ENCODE measurements at regions not wholly inside any gene's neighbourhood (a gene's known extent, or its start where the extent isn't known, plus 50 kb on each side); places are given as distances from the start of the nearest gene placed in this dataset.
"Not testable (repeated sequence)": the region's sequence is repeated elsewhere in the genome, so short reads cannot be mapped to it uniquely, and the experiment has no call there.

- intact Hi-C loops (cut with micrococcal nuclease), result no loop called here
- DNase-seq (no peak), ATAC-seq (no peak)
Observed at GRCh38 chr2:77578354-77578753, 56.2 kb upstream of the LRRTM4 start.

GRCh38 chr2:77579076-77579769, 57.0 kb upstream of the LRRTM4 start:
- ATAC-seq, result no peak
- no peak for DNase-seq
- intact Hi-C loops (cut with micrococcal nuclease), result no loop called here

DNA sequence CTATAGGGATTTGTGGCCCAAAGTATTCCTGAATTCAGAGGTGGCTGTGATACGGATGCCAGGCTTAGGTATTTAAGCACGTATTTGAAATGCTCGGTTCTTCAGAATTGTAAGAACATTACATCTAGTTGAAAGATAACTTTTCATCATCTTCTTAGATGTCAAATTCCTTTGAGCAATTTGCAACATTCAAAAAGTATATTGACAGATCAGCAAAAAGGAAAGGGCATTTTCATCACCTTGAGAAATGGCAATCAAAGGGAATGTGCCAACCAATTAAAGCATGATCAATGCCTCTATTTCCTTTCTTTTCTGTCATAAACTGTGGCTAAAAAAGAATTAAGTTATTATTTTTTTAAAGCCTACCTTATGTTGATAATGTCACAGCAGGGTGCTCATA, 66.3 kb upstream of the LRRTM4 start:
- intact Hi-C loops (cut with micrococcal nuclease), result no loop called here
- ATAC-seq, result no peak

GRCh38 chr2:77590298-77590917, 68.2 kb upstream of the LRRTM4 start:
- intact Hi-C loops (cut with micrococcal nuclease), result no loop called here
- no peak for DNase-seq
- no peak for ATAC-seq

More for the DNA sequence above, 66.3 kb upstream of the LRRTM4 start:
- DNase-seq, result no peak

- intact Hi-C loops (cut with micrococcal nuclease); DNase-seq; ATAC-seq: not testable (repeated sequence)
Observed at GRCh38 chr2:77592955-77593354, 70.8 kb upstream of the LRRTM4 start.

GRCh38 chr2:77602771-77603170, 80.6 kb upstream of the LRRTM4 start:
- intact Hi-C loops (cut with micrococcal nuclease), result no loop called here
- ATAC-seq (no peak), DNase-seq (no peak)

DNA sequence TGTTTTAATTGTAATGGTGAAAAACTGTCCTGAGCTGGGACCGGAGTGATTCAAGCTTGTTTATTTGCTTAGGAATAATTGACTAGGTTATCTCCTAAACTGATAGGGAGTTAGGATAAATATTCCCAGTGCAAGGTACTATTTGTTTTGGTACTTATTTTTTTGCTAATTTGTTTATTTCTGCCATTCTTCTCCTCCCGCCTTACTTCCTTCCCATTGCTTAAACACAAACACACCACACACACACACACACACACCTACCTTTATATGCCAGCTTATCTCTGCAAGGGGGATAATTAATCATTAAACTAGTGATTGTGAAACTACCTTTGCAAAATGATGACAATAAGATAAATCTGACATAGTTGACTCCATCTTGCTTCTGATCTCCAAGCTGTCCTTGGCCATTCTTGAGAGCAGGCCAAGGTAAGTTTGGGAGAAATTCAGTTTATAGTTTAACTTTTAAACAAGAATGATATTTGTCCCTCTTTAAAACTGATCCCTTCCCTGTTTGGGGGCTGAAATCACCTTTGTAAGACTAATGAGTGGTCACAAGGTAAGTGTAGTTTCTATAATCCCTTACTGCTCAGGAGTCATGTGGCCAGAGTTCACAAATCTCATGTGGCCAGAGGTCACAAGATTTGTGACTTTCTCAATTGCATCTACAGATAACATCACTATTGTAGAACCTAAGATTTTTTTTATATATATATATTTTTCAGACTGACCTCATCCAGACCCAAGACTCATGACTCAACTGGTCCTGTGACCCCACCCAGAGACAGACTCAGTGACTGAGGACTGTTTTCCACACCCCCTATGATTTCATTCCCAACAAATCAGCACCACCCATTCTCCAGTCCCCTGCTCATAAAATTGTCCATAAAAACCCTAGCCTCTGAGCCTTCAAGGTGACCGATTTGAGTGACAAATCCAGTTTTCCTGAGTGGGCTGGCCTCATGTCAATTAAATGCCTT, 83.1 kb upstream of the LRRTM4 start:
- intact Hi-C loops (cut with micrococcal nuclease), result no loop called here
- ATAC-seq, result no peak
- no peak for DNase-seq

- intact Hi-C loops (cut with micrococcal nuclease), result no loop called here
- ATAC-seq (no peak), DNase-seq (no peak)
Observed at GRCh38 chr2:77608510-77608909, 86.3 kb upstream of the LRRTM4 start.

DNA sequence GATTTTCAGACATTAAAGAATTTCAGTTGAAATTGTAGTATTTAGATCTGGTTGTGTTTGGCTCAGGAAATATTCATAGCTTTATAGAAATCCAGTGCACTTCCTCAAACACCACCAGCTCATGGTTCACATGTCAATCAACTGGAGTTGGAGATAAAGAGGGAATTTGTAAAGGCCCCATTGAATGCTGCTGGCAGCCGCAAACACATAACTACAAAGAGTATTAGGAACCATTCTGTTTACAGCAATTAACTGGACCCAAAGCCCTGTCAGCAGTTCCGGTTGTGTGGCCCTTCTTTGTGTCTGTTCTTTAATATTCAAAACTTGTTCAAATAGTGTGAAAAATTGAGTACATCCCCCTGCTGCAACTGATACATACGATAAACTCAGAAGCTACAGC, 107.4 kb upstream of the LRRTM4 start:
- intact Hi-C loops (cut with micrococcal nuclease), result no loop called here
- ATAC-seq (no peak), DNase-seq (no peak)

DNA sequence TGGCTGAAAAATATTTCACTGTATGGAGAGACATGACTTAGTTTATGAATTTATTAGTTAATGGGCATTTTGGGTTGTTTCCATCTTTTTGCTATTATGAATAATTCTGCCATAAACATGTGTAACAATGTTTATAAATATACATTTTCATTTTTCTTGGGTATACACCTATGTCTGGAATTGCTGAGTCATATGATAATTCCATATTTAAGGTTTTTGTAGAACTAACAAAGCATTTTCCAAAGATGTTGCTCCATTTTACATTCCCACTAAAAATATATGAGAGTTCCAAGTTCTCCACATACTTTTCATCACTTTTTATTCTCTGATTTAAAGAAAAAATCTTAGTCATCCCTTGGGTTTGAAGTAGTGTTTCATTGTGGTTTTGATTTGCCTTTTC, 108.8 kb upstream of the LRRTM4 start:
- intact Hi-C loops (cut with micrococcal nuclease), result no loop called here
- DNase-seq (no peak), ATAC-seq (no peak)

- intact Hi-C loops (cut with micrococcal nuclease), result no loop called here
- DNase-seq (no peak), ATAC-seq (no peak)
Observed at GRCh38 chr2:77633601-77634000, 111.4 kb upstream of the LRRTM4 start.

DNA sequence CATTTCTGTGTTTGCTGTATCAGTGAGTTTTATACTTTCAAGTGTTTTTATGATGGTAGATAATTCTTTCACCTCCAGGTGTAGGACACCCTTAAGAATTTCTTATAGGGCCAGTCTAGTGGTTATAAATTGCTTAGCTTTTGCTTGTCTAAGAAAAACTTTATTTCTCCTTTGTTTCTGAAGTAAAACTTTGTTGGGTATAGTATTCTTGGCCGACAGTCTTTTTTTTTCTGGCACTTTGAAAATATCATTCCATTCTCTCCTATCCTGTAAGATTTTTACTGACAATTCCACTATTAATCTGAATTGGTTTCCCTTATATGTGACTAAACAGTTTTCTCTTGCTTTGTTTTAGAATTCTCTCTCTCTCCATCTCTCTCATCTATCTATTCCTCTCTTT, 118.7 kb upstream of the LRRTM4 start:
- intact Hi-C loops (cut with micrococcal nuclease), result no loop called here
- no peak for ATAC-seq
- no peak for DNase-seq

GRCh38 chr2:77642339-77642738, 120.2 kb upstream of the LRRTM4 start:
- no peak for DNase-seq
- ATAC-seq, result no peak
- intact Hi-C loops (cut with micrococcal nuclease), result no loop called here

DNA sequence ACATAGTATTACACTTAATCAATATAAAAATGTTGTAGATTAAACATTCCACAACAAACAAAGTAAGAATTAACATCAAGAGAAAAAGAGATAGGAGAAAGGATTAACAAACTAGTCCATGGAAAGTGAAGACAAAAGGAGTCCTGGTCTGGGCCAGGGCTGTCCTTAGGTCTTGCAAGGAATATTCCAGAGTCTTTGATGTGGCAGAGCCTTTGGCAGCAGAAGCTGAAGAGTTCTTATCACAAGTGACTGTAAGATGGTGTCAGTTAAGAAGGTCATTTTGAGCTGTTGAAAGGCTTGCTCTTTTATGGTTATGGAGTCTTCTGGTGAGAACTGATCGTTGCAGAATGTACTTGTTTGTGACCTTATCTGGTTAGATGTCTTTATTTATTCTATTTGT, 127.7 kb upstream of the LRRTM4 start:
- intact Hi-C loops (cut with micrococcal nuclease), result no loop called here
- DNase-seq (no peak), ATAC-seq (no peak)

GRCh38 chr2:77652499-77652898, 130.3 kb upstream of the LRRTM4 start:
- intact Hi-C loops (cut with micrococcal nuclease), result no loop called here
- DNase-seq (no peak), ATAC-seq (no peak)

GRCh38 chr2:77664491-77664890, 142.3 kb upstream of the LRRTM4 start:
- ATAC-seq (no peak), DNase-seq (no peak)
- intact Hi-C loops (cut with micrococcal nuclease), result no loop called here

DNA sequence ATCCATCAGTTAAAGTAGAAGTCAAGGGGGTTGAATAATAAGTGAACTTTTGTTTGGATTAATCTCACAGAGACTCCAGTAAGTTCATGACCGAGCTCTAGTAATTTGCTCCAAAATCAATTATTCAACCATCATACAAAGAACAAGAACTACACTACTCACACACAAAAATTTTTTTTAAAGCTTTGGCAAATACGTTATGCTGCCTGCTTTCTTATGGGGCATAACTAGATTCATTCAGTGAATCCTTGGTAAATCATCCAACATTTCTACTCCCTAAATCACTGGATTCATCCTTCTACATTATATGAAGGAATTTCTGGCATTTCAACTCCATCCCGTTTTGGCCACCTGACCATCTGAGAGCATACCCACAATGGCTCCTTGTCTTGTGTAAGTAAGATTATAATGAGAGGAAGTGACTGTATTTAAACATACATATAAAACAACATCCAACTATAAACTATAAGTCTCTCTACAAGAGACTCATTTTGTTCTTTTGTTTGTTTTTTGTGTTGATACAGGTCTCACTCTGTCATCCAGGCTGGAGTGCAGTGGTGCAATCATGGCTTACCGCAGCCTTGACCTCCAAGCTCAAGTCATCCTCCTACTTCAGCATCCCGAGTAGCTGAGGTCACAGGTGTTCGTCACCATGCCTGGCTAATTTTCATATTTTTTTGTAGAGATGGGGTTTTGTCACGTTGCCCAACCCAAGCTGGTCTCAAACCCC, 144.2 kb upstream of the LRRTM4 start:
- ATAC-seq, result no peak
- no peak for DNase-seq
- intact Hi-C loops (cut with micrococcal nuclease), result no loop called here

GRCh38 chr2:77684543-77685319, 162.6 kb upstream of the LRRTM4 start:
- ATAC-seq, result peak; percentile 79
- DNase-seq; intact Hi-C loops (cut with micrococcal nuclease): not testable (repeated sequence)

GRCh38 chr2:77712601-77713000, 190.4 kb upstream of the LRRTM4 start:
- ATAC-seq (no peak), DNase-seq (no peak)
- intact Hi-C loops (cut with micrococcal nuclease), result no loop called here

Measured in left ventricle myocardium superior (tissue), 1 donor.